HT1080 (cell line): ENCODE measurements at regions not wholly inside any gene's neighbourhood (a gene's known extent, or its start where the extent isn't known, plus 50 kb on each side); places are given as distances from the start of the nearest gene placed in this dataset.
A peak's percentile ranks its signal among the peaks of the same experiment; 100 is the strongest.

Source experiments
- DNase-seq: peaks from one replicate; pipeline ENCODE4 v3.0.0-alpha.2; 2015; ENCODE audit warnings: low read depth

GRCh38 chr2:53373126-53373525 lies 394.5 kb upstream of the CHAC2 start:
- DNase-seq = no peak

- DNase-seq = no peak
Observed at GRCh38 chr2:53366543-53366942, 401.1 kb upstream of the CHAC2 start.

GRCh38 chr2:53362934-53363333 lies 404.7 kb upstream of the CHAC2 start:
- DNase-seq = no peak

- no peak for DNase-seq
Observed at GRCh38 chr2:53356291-53356905, 411.2 kb upstream of the CHAC2 start.

GRCh38 chr2:53353135-53354114 lies 414.2 kb upstream of the CHAC2 start:
- peak; percentile 91 for DNase-seq

GRCh38 chr2:53347269-53347668 lies 420.3 kb upstream of the CHAC2 start:
- no peak for DNase-seq

- no peak for DNase-seq
Observed at GRCh38 chr2:53342248-53342647, 425.4 kb upstream of the CHAC2 start.

GRCh38 chr2:53334610-53335009 lies 433.0 kb upstream of the CHAC2 start:
- DNase-seq = no peak

- DNase-seq = no peak
Observed at GRCh38 chr2:53331667-53332066, 435.9 kb upstream of the CHAC2 start.

- peak; percentile 74 for DNase-seq
Observed at GRCh38 chr2:53317861-53318260, 449.7 kb upstream of the CHAC2 start.

- DNase-seq = no peak
Observed at GRCh38 chr2:53315149-53315548, 452.5 kb upstream of the CHAC2 start.

- DNase-seq = no peak
Observed at GRCh38 chr2:53314718-53315117, 452.9 kb upstream of the CHAC2 start.

- DNase-seq = peak; percentile 10
Observed at GRCh38 chr2:53313644-53314043, 454.0 kb upstream of the CHAC2 start.

- no peak for DNase-seq
Observed at GRCh38 chr2:53312721-53313120, 454.9 kb upstream of the CHAC2 start.

GRCh38 chr2:53312181-53312580 lies 455.4 kb upstream of the CHAC2 start:
- no peak for DNase-seq

GRCh38 chr2:53303012-53303578 lies 464.5 kb upstream of the CHAC2 start:
- no peak for DNase-seq

- no peak for DNase-seq
Observed at GRCh38 chr2:53302455-53302854, 465.1 kb upstream of the CHAC2 start.

GRCh38 chr2:53289309-53290006 lies 478.1 kb upstream of the CHAC2 start:
- no peak for DNase-seq

GRCh38 chr2:53286345-53286744 lies 481.3 kb upstream of the CHAC2 start:
- DNase-seq = peak; percentile 36

GRCh38 chr2:53275743-53276142 lies 491.9 kb upstream of the CHAC2 start:
- DNase-seq = no peak

GRCh38 chr2:53268626-53269025 lies 499.0 kb upstream of the CHAC2 start:
- DNase-seq = no peak

GRCh38 chr2:53268086-53268485 lies 499.5 kb upstream of the CHAC2 start:
- peak; percentile 10 for DNase-seq
